Activated naive CD4-positive, alpha-beta T cell treated with anti-CD3 and anti-CD28 coated beads, Interleukin-2, amount 10 ng/mL, durations not matched to agents 7 days and 5 days (primary cell): ENCODE measurements at regions not wholly inside any gene's neighbourhood (a gene's known extent, or its start where the extent isn't known, plus 50 kb on each side); places are given as distances from the start of the nearest gene placed in this dataset.

ENCODE experiments used
- CTCF ChIA-PET: fragments of 350-600 bp; sonication (Branson Sonifier 250); formaldehyde crosslinking; loops from one replicate; lab custom pipeline; 2021; ENCODE audit warnings: antibody characterized with exemption; lab: Charles Lee
- DNase-seq: peaks from one replicate; pipeline ENCODE4 v3.0.0-alpha.2; 2020
- H3K27ac Mint-ChIP-seq: one replicate; pipeline ENCODE4 v1.8.0; 2021; ENCODE audit warnings: mild to moderate bottlenecking, moderate library complexity, mixed read lengths
- H3K27me3 Mint-ChIP-seq: one replicate; pipeline ENCODE4 v1.8.0; 2021; ENCODE audit warnings: mild to moderate bottlenecking, mixed read lengths
- H3K36me3 Mint-ChIP-seq: one replicate; pipeline ENCODE4 v1.8.0; 2021; ENCODE audit warnings: mixed read lengths
- H3K4me1 Mint-ChIP-seq: one replicate; pipeline ENCODE4 v1.8.0; 2021; ENCODE audit warnings: mixed read lengths
- H3K4me3 Mint-ChIP-seq: one replicate; pipeline ENCODE4 v1.8.0; 2021; ENCODE audit warnings: mild to moderate bottlenecking, moderate library complexity, mixed read lengths
- H3K9me3 Mint-ChIP-seq: one replicate; pipeline ENCODE4 v1.8.0; 2021; ENCODE audit warnings: mixed read lengths

- CTCF ChIA-PET: no interaction called here
These were observed 198.7 kb upstream of the SLITRK1 start for GRCh38 chr13:84080748-84081530.

GRCh38 chr13:84077271-84077670, 195.0 kb upstream of the SLITRK1 start:
- no peaks in the 10 kb centered on the region for H3K9me3 Mint-ChIP-seq
- DNase-seq: no peak
- H3K36me3 Mint-ChIP-seq: no peaks in the 10 kb centered on the region
- H3K27me3 Mint-ChIP-seq: no peaks in the 10 kb centered on the region
- H3K4me1 Mint-ChIP-seq: no peaks in the 10 kb centered on the region
- CTCF ChIA-PET: no interaction called here
- no peak overlapping the region for H3K4me3 Mint-ChIP-seq
- no peak overlapping the region for H3K27ac Mint-ChIP-seq

More at GRCh38 chr13:84080748-84081530, 198.7 kb upstream of the SLITRK1 start:
- Mint-ChIP-seq H3K36me3 (no peaks in the 10 kb centered on the region), H3K4me1 (no peaks in the 10 kb centered on the region), H3K9me3 (peaks cover 5% of the 10 kb centered on the region), H3K27ac (no peak overlapping the region), H3K4me3 (no peak overlapping the region), H3K27me3 (no peaks in the 10 kb centered on the region)
- no peak for DNase-seq

GRCh38 chr13:84076280-84076679, 194.0 kb upstream of the SLITRK1 start:
- Mint-ChIP-seq H3K27me3 (no peaks in the 10 kb centered on the region), H3K4me3 (no peak overlapping the region), H3K36me3 (no peaks in the 10 kb centered on the region), H3K9me3 (no peaks in the 10 kb centered on the region), H3K4me1 (no peaks in the 10 kb centered on the region), H3K27ac (no peak overlapping the region)
- DNase-seq: no peak
- CTCF ChIA-PET: no interaction called here

- H3K36me3 Mint-ChIP-seq: no peaks in the 10 kb centered on the region
- H3K9me3 Mint-ChIP-seq: no peaks in the 10 kb centered on the region
- CTCF ChIA-PET: no interaction called here
- DNase-seq: no peak
- no peaks in the 10 kb centered on the region for H3K27me3 Mint-ChIP-seq
- no peak overlapping the region for H3K4me3 Mint-ChIP-seq
- no peak overlapping the region for H3K27ac Mint-ChIP-seq
- no peaks in the 10 kb centered on the region for H3K4me1 Mint-ChIP-seq
These were observed 168.3 kb upstream of the SLITRK1 start for GRCh38 chr13:84050536-84050935.

- no peak overlapping the region for H3K27ac Mint-ChIP-seq
- no peaks in the 10 kb centered on the region for H3K27me3 Mint-ChIP-seq
- H3K4me3 Mint-ChIP-seq: no peak overlapping the region
- no peak for DNase-seq
- CTCF ChIA-PET: no interaction called here
- no peaks in the 10 kb centered on the region for H3K36me3 Mint-ChIP-seq
- H3K9me3 Mint-ChIP-seq: no peaks in the 10 kb centered on the region
- no peaks in the 10 kb centered on the region for H3K4me1 Mint-ChIP-seq
These were observed 167.4 kb upstream of the SLITRK1 start for GRCh38 chr13:84049443-84050219.

- Mint-ChIP-seq H3K36me3 (no peaks in the 10 kb centered on the region), H3K9me3 (no peaks in the 10 kb centered on the region), H3K4me1 (no peaks in the 10 kb centered on the region), H3K27me3 (no peaks in the 10 kb centered on the region), H3K4me3 (no peak overlapping the region), H3K27ac (no peak overlapping the region)
- CTCF ChIA-PET: no interaction called here
- no peak for DNase-seq
These were observed 162.5 kb upstream of the SLITRK1 start for GRCh38 chr13:84044805-84045204.

GRCh38 chr13:84038001-84038400, 155.7 kb upstream of the SLITRK1 start:
- Mint-ChIP-seq H3K27me3 (no peaks in the 10 kb centered on the region), H3K4me3 (no peak overlapping the region), H3K4me1 (peaks cover 8% of the 10 kb centered on the region), H3K9me3 (no peaks in the 10 kb centered on the region), H3K27ac (peak overlapping the region; percentile 38), H3K36me3 (no peaks in the 10 kb centered on the region)
- DNase-seq: no peak
- CTCF ChIA-PET: interaction anchor here (0.6 kb wide), 1 partner anchor 98 kb away, joined by 3 read pairs; no protein-coding TSS in a partner anchor

GRCh38 chr13:84032116-84032515, 149.8 kb upstream of the SLITRK1 start:
- CTCF ChIA-PET: interaction anchor here (0.9 kb wide), 1 partner anchor 9 kb away, joined by 3 read pairs; no protein-coding TSS in a partner anchor
- H3K36me3 Mint-ChIP-seq: no peaks in the 10 kb centered on the region
- no peaks in the 10 kb centered on the region for H3K4me1 Mint-ChIP-seq
- no peak overlapping the region for H3K4me3 Mint-ChIP-seq
- no peak overlapping the region for H3K27ac Mint-ChIP-seq
- H3K27me3 Mint-ChIP-seq: no peaks in the 10 kb centered on the region
- no peaks in the 10 kb centered on the region for H3K9me3 Mint-ChIP-seq
- no peak for DNase-seq

- CTCF ChIA-PET: interaction anchor here (0.9 kb wide), 1 partner anchor 10 kb away, joined by 3 read pairs; no protein-coding TSS in a partner anchor
- Mint-ChIP-seq H3K27me3 (no peaks in the 10 kb centered on the region), H3K9me3 (no peaks in the 10 kb centered on the region), H3K36me3 (no peaks in the 10 kb centered on the region), H3K4me3 (no peak overlapping the region), H3K4me1 (no peaks in the 10 kb centered on the region), H3K27ac (no peak overlapping the region)
- DNase-seq: no peak
These were observed 148.8 kb upstream of the SLITRK1 start for GRCh38 chr13:84031120-84031519.

GRCh38 chr13:84029396-84029795, 147.1 kb upstream of the SLITRK1 start:
- H3K27ac Mint-ChIP-seq: no peak overlapping the region
- CTCF ChIA-PET: no interaction called here
- H3K36me3 Mint-ChIP-seq: no peaks in the 10 kb centered on the region
- H3K4me3 Mint-ChIP-seq: no peak overlapping the region
- DNase-seq: no peak
- no peaks in the 10 kb centered on the region for H3K27me3 Mint-ChIP-seq
- no peaks in the 10 kb centered on the region for H3K4me1 Mint-ChIP-seq
- H3K9me3 Mint-ChIP-seq: no peaks in the 10 kb centered on the region

GRCh38 chr13:84025824-84026223, 143.6 kb upstream of the SLITRK1 start:
- Mint-ChIP-seq H3K9me3 (no peaks in the 10 kb centered on the region), H3K27ac (no peak overlapping the region), H3K36me3 (no peaks in the 10 kb centered on the region), H3K4me1 (no peaks in the 10 kb centered on the region), H3K4me3 (no peak overlapping the region), H3K27me3 (no peaks in the 10 kb centered on the region)
- no peak for DNase-seq
- CTCF ChIA-PET: no interaction called here

- H3K9me3 Mint-ChIP-seq: no peaks in the 10 kb centered on the region
- no peak overlapping the region for H3K27ac Mint-ChIP-seq
- no peaks in the 10 kb centered on the region for H3K4me1 Mint-ChIP-seq
- H3K4me3 Mint-ChIP-seq: no peak overlapping the region
- no peak for DNase-seq
- no peaks in the 10 kb centered on the region for H3K27me3 Mint-ChIP-seq
- CTCF ChIA-PET: interaction anchor here (1.3 kb wide), 1 partner anchor 13 kb away, joined by 4 read pairs; no protein-coding TSS in a partner anchor
- H3K36me3 Mint-ChIP-seq: no peaks in the 10 kb centered on the region
These were observed 114.1 kb upstream of the SLITRK1 start for GRCh38 chr13:83996415-83996814.

- CTCF ChIA-PET: no interaction called here
- no peaks in the 10 kb centered on the region for H3K4me1 Mint-ChIP-seq
- no peak for DNase-seq
- H3K4me3 Mint-ChIP-seq: no peak overlapping the region
- H3K27me3 Mint-ChIP-seq: no peaks in the 10 kb centered on the region
- no peaks in the 10 kb centered on the region for H3K9me3 Mint-ChIP-seq
- H3K36me3 Mint-ChIP-seq: no peaks in the 10 kb centered on the region
- no peak overlapping the region for H3K27ac Mint-ChIP-seq
These were observed 113.7 kb upstream of the SLITRK1 start for GRCh38 chr13:83995930-83996329.

GRCh38 chr13:83992566-83993358, 110.5 kb upstream of the SLITRK1 start:
- H3K9me3 Mint-ChIP-seq: no peaks in the 10 kb centered on the region
- H3K36me3 Mint-ChIP-seq: no peaks in the 10 kb centered on the region
- H3K4me1 Mint-ChIP-seq: no peaks in the 10 kb centered on the region
- no peak for DNase-seq
- CTCF ChIA-PET: no interaction called here
- no peak overlapping the region for H3K27ac Mint-ChIP-seq
- H3K27me3 Mint-ChIP-seq: no peaks in the 10 kb centered on the region
- H3K4me3 Mint-ChIP-seq: no peak overlapping the region
